Progenitor cell of endocrine pancreas (in vitro differentiated cells): ENCODE measurements at regions not wholly inside any gene's neighbourhood (a gene's known extent, or its start where the extent isn't known, plus 50 kb on each side); places are given as distances from the start of the nearest gene placed in this dataset.

Experiments used
- DNase-seq: peaks from one replicate; pipeline ENCODE4 v3.0.0; 2021; ENCODE audit warnings: low spot score; ENCODE audit not compliant: unreplicated experiment
- H3K27ac Mint-ChIP-seq: 2 replicates; pipeline ENCODE4 v1.8.0; 2021; ENCODE audit warnings: mild to moderate bottlenecking, moderate library complexity, mixed read lengths
- H3K27me3 Mint-ChIP-seq: 2 replicates; pipeline ENCODE4 v1.8.0; 2021; ENCODE audit warnings: mixed read lengths
- H3K36me3 Mint-ChIP-seq: 2 replicates; pipeline ENCODE4 v1.8.0; 2022; ENCODE audit warnings: mixed read lengths; ENCODE audit not compliant: insufficient read depth
- H3K4me1 Mint-ChIP-seq: 2 replicates; pipeline ENCODE4 v1.8.0; 2021; ENCODE audit warnings: low read depth, mixed read lengths
- H3K4me3 Mint-ChIP-seq: 2 replicates; pipeline ENCODE4 v1.8.0; 2021; ENCODE audit warnings: low read depth, mild to moderate bottlenecking, moderate library complexity, mixed read lengths
- H3K9me3 Mint-ChIP-seq: 2 replicates; pipeline ENCODE4 v1.8.0; 2021; ENCODE audit warnings: low read depth, mixed read lengths
- CTCF ChIP-seq: fragments of 200-600 bp; sonication (generic); IDR thresholded peaks from one replicate; pipeline ENCODE4 v1.5.0; 2021; ENCODE audit warnings: antibody characterized with exemption, mild to moderate bottlenecking; ENCODE audit not compliant: unreplicated experiment

GRCh38 chr11:130598433-130598832 lies 150.0 kb downstream of the ADAMTS15 start:
- no peak for TF ChIP-seq CTCF
- DNase-seq = no peak
- Mint-ChIP-seq H3K4me3 (no peak overlapping the region), H3K9me3 (peaks cover 4% of the 10 kb centered on the region), H3K36me3 (no peaks in the 10 kb centered on the region), H3K27ac (no peak overlapping the region), H3K27me3 (peaks cover 3% of the 10 kb centered on the region), H3K4me1 (peaks cover 8% of the 10 kb centered on the region)

DNA sequence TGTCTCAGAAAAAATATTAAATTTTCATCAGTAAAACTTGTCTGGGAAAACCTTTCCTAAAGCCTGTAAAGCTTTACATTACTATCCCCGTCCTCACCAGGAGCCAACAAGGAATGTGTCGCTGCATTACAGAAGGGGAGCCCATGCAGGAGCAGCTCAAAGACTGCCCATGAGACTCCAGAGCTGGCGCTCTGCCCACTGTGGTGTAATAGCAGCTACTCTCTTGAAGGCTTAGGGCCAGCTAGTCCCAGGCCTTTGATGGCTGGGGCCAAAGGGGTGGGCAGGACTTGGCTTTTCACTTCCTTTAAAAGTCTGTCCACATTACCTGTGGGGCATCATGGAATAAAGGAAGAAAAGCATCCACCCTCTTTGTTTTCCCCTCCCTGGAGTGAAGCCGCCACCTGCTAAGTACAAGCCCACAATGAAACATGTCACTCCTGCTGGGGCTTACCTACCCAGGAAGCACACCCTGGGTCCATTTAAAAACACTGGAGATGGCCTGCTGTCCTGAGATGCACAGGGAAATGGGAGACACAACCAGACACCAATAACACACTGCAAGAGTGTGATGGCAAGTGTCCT lies 150.7 kb downstream of the ADAMTS15 start:
- H3K4me3 Mint-ChIP-seq = no peak overlapping the region
- TF ChIP-seq CTCF = no peak
- no peak for DNase-seq
- H3K9me3 Mint-ChIP-seq = peaks cover 4% of the 10 kb centered on the region
- H3K36me3 Mint-ChIP-seq = no peaks in the 10 kb centered on the region
- no peak overlapping the region for H3K27ac Mint-ChIP-seq
- H3K27me3 Mint-ChIP-seq = peaks cover 3% of the 10 kb centered on the region
- peaks cover 9% of the 10 kb centered on the region for H3K4me1 Mint-ChIP-seq

- no peak for TF ChIP-seq CTCF
- H3K27ac Mint-ChIP-seq = no peak overlapping the region
- no peaks in the 10 kb centered on the region for H3K36me3 Mint-ChIP-seq
- no peak for DNase-seq
- H3K4me3 Mint-ChIP-seq = no peak overlapping the region
- peaks cover 3% of the 10 kb centered on the region for H3K27me3 Mint-ChIP-seq
- H3K4me1 Mint-ChIP-seq = peaks cover 9% of the 10 kb centered on the region
- H3K9me3 Mint-ChIP-seq = peaks cover 4% of the 10 kb centered on the region
Observed at GRCh38 chr11:130600139-130600538, 151.7 kb downstream of the ADAMTS15 start.

DNA sequence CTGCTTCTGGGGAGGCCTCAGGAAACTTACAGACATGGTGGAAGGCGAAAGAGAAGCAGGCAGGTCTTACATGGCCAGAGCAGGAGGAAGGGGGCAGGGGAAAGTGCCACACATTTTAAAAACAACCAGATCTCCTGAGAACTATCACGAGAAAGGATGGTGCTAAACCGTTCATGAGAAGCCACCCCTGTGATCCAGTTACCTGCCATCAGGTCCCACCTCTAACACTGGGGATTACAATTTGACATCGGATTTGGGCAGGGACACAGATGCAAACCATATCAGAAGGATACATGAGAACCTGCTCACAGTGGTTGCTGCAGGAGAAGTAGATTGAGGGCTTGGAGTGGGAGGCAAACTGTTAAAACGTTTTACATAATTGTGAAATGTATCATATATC lies 152.2 kb downstream of the ADAMTS15 start:
- no peak overlapping the region for H3K4me3 Mint-ChIP-seq

DNA sequence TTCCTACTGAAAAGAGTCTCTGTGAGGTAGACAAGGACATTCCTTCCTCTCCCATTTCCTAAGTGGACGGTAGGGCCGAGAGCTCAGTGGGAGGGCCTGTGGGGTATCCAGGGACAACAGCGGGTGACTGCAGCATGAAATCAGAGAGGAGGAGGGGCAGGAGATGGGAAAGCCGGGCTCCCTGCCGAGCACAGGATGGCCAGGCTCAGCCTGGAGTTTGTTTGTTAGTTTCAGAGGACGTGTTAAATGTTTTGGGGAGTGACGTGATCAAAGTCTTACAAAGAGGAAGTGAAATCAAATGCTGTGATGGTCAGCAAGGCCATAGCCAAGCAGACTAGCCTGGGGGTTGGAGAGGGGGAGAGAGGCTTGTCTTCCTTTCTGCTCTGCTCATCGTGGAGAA lies 152.7 kb downstream of the ADAMTS15 start:
- no peak for TF ChIP-seq CTCF
- DNase-seq = no peak
- peaks cover 9% of the 10 kb centered on the region for H3K4me1 Mint-ChIP-seq
- H3K27ac Mint-ChIP-seq = no peak overlapping the region
- no peaks in the 10 kb centered on the region for H3K36me3 Mint-ChIP-seq
- H3K27me3 Mint-ChIP-seq = peaks cover 3% of the 10 kb centered on the region
- H3K9me3 Mint-ChIP-seq = peaks cover 4% of the 10 kb centered on the region
- H3K4me3 Mint-ChIP-seq = no peak overlapping the region

More for the DNA sequence above, 152.2 kb downstream of the ADAMTS15 start:
- Mint-ChIP-seq H3K27me3 (peaks cover 3% of the 10 kb centered on the region), H3K27ac (no peak overlapping the region), H3K36me3 (no peaks in the 10 kb centered on the region), H3K9me3 (peaks cover 4% of the 10 kb centered on the region), H3K4me1 (peaks cover 9% of the 10 kb centered on the region)
- DNase-seq = no peak
- TF ChIP-seq CTCF = no peak
